Tongue (tissue), 1 donor: ENCODE measurements at regions not wholly inside any gene's neighbourhood (a gene's known extent, or its start where the extent isn't known, plus 50 kb on each side); places are given as distances from the start of the nearest gene placed in this dataset.
"Not testable (repeated sequence)": the region's sequence is repeated elsewhere in the genome, so short reads cannot be mapped to it uniquely, and the experiment has no call there.

Experiments
- DNase-seq: peaks from one replicate; pipeline ENCODE4 v3.0.0-alpha.2; 2015

- no peak for DNase-seq
These were observed 110.7 kb upstream of the SMLR1 start for GRCh38 chr6:130716466-130716865.

DNA sequence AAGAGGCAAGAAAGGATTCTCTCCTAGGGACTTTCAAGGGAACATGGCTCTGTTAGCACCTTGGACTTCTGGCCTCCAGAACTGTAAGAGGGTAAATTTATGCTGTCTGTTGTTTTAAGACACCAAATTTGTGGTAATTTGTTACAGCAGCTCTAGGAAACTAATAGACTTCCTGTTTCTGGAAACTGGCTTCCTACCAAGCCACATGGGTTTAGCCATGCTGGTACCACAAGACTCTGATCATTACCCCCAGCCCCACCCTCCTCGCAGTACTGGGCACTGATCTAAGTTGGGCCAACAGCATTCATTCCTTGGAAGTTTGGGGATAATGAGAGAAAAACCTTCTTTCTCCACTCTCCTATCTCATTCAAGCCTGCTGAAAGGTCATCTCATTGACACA, 109.5 kb upstream of the SMLR1 start:
- no peak for DNase-seq

GRCh38 chr6:130720076-130720715, 107.0 kb upstream of the SMLR1 start:
- no peak for DNase-seq

DNA sequence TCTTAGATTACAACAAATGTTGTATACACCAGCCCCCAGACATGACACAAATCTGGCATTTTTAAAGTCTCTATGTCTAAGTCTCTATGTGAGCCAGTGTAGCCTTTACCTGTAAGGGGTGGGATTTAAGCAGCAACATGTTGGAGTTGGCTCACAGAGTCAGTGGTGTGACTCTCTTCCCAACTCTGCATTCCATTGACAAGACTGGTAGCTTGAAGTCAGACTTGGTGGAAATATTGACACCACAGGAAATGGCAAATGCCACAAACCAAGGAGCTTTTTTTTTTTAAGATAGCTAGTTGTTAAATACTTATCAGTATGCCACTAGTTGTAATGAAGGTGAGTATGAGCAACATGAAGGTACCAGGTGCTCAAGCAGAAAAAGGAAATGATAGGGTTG, 103.1 kb upstream of the SMLR1 start:
- no peak for DNase-seq

GRCh38 chr6:130725551-130725950, 101.7 kb upstream of the SMLR1 start:
- no peak for DNase-seq

DNA sequence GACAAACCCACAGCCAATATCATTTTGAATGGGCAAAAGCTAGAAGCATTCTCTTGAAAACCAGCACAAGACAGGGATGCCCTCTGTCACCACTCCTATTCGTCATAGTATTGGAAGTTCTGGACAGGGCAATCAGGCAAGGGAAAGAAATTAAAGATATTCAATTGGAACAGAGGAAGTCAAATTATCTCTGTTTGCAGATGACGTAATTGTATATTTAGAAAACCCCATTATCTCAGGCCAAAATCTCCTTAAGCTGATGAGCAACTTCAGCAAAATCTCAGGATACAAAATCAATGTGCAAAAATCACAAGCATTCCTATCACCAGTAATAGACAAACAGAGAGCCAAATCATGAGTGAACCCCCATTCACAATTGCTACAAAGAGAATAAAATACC, 99.1 kb upstream of the SMLR1 start:
- DNase-seq, result not testable (repeated sequence)

DNA sequence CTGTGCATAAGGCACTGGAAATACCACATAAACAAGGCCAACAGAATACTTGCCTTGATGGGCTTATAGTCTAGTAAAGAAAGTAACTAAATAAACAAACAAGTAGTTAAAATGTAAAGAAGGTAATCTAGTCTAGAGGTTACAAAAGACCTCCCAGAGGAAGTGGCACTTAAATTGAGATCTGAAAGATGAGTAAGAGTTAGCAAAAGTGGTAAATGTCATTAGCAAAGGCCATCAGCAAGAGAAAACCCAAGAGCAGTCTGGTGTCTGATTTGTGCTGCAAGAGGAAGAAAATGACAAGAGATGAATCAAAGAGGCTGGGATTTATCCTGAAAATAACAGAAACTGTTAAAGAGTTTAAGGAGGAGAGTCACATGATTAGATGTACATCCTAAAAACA, 96.6 kb upstream of the SMLR1 start:
- no peak for DNase-seq

DNA sequence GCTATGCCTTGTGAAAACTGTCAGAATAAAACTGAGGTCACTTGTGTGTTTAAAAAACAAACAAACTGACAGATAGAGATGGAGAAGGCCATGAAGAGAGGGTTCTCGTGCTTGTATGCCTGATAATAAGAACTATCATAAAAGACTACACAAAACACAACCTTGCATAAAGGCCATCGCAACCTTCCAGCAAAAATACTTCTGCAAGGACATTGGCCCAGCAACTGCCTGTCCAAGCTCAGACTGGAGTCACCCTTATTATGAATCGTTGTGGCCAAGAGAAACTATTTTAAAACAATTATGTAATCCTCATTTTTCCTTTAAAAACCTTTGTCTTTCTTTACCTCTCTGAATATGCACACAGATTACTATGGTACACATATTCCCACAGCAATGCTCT, 93.0 kb upstream of the SMLR1 start:
- DNase-seq, result no peak

DNA sequence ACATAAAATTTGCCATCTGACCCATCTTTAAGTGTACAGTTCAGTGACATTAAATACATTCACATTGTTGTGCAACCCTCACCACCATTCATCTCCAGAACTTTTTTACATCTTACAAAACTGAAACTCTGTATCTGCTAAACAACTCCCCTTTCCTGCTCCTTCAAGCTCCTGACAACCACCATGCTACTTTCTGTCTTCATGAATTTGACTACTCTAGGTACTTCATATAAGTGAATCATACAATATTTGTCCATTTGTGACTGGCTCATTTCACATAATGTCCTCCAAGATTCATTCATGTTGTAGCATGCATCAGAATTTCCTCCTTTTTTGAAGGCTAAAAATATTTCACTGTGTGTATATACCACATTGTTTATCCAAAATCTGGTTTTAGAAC, 86.9 kb upstream of the SMLR1 start:
- DNase-seq, result no peak

GRCh38 chr6:130742131-130742681, 85.0 kb upstream of the SMLR1 start:
- DNase-seq, result no peak

- DNase-seq, result no peak
These were observed 84.0 kb upstream of the SMLR1 start for GRCh38 chr6:130743175-130743574.

DNA sequence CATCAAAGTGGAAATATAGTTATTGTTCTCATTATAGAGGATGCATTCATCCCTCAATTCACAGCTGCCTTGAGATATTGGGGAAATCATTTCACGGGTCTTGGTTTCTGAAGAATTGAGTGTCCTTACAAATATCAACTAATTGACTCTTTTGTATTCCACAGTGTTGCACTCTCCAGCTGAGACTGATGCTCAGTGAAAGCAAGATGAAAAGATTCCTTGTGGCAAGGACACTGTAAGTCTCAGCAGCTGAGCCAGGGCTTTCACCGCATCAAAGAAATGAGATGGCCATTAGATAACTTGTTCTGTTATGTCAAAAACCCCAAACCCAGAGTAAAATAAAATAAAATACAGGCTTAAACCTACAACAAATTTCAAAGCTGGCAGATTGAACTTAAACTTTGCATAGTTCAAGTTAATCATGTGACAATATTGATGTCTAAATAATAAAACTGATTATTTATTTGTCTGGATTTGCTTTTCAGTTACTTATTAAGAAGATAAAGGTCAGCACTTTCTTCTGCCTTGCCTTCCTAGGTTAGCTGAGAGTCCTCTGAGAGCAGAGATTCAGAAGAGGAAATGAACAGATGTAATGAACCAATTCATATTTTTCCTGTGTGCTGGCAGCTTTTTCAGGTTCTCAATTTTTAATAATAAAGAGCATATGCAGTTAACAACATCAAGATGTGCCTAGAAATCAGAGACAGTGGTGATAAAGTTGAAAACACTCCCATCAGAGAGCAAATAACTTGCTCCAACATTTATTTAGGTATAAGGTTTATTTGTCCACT, 82.4 kb upstream of the SMLR1 start:
- DNase-seq, result no peak

GRCh38 chr6:130748041-130748440, 79.2 kb upstream of the SMLR1 start:
- no peak for DNase-seq

- no peak for DNase-seq
These were observed 77.8 kb upstream of the SMLR1 start for GRCh38 chr6:130749402-130749801.

DNA sequence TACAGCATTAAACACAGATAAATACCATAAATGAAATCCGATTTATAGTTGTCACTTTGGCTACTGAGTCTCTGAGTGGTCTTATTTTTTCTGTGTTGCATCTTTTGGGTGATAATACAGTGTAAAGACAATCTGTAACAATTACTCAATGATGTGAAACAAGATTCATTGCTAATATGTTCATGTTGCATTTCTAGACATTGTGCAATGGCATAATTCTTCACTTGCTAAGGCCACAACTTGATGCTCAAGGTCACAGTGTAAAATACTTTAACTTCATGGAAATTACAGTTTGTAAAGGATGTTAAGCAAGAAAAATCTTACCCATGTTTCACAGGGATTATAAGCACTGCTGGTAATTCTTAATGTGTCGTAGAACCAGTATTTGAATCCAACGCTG, 74.9 kb upstream of the SMLR1 start:
- no peak for DNase-seq

DNA sequence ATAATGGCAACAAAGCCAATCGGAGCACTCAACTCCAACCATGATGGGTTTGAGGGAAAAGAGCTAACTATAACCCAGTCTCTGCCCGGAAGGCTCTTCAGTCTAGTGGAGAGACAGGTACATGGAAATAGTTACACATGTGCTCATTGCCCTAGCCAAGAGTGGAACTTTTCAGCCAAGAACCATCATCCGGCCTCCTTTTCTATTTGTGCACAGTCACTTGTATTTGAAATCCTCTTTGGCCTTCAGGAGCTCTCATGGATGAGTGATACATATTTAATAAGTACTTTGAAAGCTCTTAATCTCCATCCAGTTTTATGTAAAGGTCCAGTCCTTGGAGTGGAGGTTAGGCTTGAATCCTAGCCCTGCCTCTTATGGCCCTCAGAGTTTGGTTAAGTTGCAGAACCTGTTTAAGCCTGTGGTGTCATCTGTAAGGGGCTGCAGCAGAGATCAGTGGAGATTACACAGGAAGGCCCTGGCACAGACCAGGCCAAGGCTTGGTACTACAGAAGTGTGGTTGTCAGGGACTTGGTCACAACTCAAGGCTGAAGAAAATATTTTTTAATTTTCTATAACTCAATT, 72.3 kb upstream of the SMLR1 start:
- DNase-seq, result no peak

DNA sequence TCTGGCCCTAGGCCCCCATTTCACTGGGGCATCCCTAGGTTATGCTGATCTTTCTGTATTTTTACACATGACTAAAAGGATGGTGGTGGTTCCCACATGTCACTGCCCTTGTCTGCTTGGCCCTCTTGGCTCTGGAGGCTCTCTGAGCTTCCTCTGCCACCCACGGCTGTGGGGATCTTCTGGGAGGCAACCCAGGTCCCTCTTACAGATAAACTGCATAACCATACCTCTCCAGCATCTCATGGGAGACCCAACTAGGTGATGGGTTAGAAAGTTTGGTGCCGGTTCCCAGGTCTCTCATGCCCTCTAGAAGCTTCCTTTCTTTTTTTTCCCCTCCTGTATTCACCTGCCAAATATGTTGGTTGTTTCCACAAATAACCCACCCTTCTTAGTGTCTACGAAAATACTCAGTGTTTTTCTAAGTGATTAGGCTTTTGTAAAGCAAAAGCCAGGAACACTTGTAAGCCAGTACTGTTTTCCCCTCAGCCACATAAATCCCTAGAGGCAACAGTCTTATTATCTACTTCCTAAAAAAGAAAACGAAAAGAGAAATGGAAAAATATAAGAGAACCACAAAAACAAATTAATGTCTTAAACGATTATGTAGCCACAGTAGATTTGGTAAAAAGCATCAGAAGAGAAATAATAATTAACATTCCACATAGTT, 71.7 kb upstream of the SMLR1 start:
- DNase-seq, result no peak

- DNase-seq, result no peak
These were observed 70.4 kb upstream of the SMLR1 start for GRCh38 chr6:130756824-130757223.

- DNase-seq, result no peak
These were observed 68.4 kb upstream of the SMLR1 start for GRCh38 chr6:130758813-130759212.

DNA sequence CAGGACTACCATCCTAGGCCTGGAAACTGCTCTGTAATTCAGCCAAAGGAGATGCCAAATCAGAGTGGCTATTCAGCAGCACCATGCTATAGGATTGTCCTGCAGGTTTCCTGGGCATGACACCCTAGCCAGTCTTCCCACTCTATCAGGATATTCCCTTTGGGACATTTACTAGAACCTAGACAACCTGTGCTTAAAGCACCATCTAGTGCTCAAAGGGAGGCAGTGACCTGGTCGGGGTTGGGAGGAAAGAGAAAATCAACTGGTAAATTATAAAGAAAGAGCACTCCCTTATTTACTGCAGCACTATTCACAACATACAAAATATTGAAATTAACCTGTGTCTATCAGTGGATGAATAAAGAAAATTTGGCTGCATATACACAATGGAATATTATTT, 67.2 kb upstream of the SMLR1 start:
- no peak for DNase-seq

- DNase-seq, result no peak
These were observed 65.9 kb upstream of the SMLR1 start for GRCh38 chr6:130761286-130761685.

GRCh38 chr6:130765181-130765727, 62.0 kb upstream of the SMLR1 start:
- no peak for DNase-seq
